Prostate gland (tissue), 2 donors: ENCODE measurements at regions not wholly inside any gene's neighbourhood (a gene's known extent, or its start where the extent isn't known, plus 50 kb on each side); places are given as distances from the start of the nearest gene placed in this dataset.

Experiments used
- CTCF ChIP-seq, 4 experiments: fragments of 200-600 bp in 2 of 4; fragments of 450-650 bp in 2 of 4; sonication (generic) in 2 of 4; IDR thresholded peaks; 1 replicate in 3 of 4; 2 replicates in 1 of 4; pipeline ENCODE4 v1.5.1; 2016 to 2019; ENCODE audit warnings: antibody characterized with exemption in 4 of 4, mild to moderate bottlenecking in 2 of 4, moderate library complexity in 2 of 4
- POLR2A ChIP-seq: fragments of 450-650 bp; IDR thresholded peaks from one replicate; pipeline ENCODE4 v1.6.1; 2016; ENCODE audit warnings: antibody characterized with exemption, mild to moderate bottlenecking

- no peak for TF ChIP-seq CTCF (IDR thresholded peaks at IDR 0.05)
- no peak for TF ChIP-seq POLR2A
Observed at GRCh38 chr2:238741277-238741676, 106.6 kb upstream of the TWIST2 start.
